Activated T-cell treated with anti-CD3 and anti-CD28 coated beads for 48 hours (primary cell): ENCODE measurements at regions not wholly inside any gene's neighbourhood (a gene's known extent, or its start where the extent isn't known, plus 50 kb on each side); places are given as distances from the start of the nearest gene placed in this dataset.
"Not testable (repeated sequence)": the region's sequence is repeated elsewhere in the genome, so short reads cannot be mapped to it uniquely, and the experiment has no call there.

Experiments used
- DNase-seq: peaks from one replicate; pipeline ENCODE4 v3.0.0-alpha.2; 2020; ENCODE audit warnings: low read depth

- no peak for DNase-seq
These were observed 443.6 kb upstream of the TENM3 start for GRCh38 chr4:181799561-181800069.

- DNase-seq: no peak
These were observed 441.0 kb upstream of the TENM3 start for GRCh38 chr4:181802207-181802606.

GRCh38 chr4:181807771-181808170 lies 435.4 kb upstream of the TENM3 start:
- no peak for DNase-seq

GRCh38 chr4:181810711-181811110 lies 432.5 kb upstream of the TENM3 start:
- no peak for DNase-seq

- not testable (repeated sequence) for DNase-seq
These were observed 431.7 kb upstream of the TENM3 start for GRCh38 chr4:181811550-181811949.

GRCh38 chr4:181819946-181820345 lies 423.3 kb upstream of the TENM3 start:
- no peak for DNase-seq

GRCh38 chr4:181820553-181820952 lies 422.6 kb upstream of the TENM3 start:
- DNase-seq: no peak

- no peak for DNase-seq
These were observed 421.9 kb upstream of the TENM3 start for GRCh38 chr4:181821039-181822004.

GRCh38 chr4:181822005-181822375 lies 421.2 kb upstream of the TENM3 start:
- DNase-seq: no peak

GRCh38 chr4:181823183-181823582 lies 420.0 kb upstream of the TENM3 start:
- no peak for DNase-seq

GRCh38 chr4:181823645-181824044 lies 419.6 kb upstream of the TENM3 start:
- no peak for DNase-seq

- no peak for DNase-seq
These were observed 417.6 kb upstream of the TENM3 start for GRCh38 chr4:181825564-181825963.

- no peak for DNase-seq
These were observed 416.0 kb upstream of the TENM3 start for GRCh38 chr4:181827246-181827645.

- no peak for DNase-seq
These were observed 412.7 kb upstream of the TENM3 start for GRCh38 chr4:181830404-181831035.

GRCh38 chr4:181834071-181834470 lies 409.1 kb upstream of the TENM3 start:
- DNase-seq: no peak

GRCh38 chr4:181835348-181835747 lies 407.9 kb upstream of the TENM3 start:
- DNase-seq: no peak

GRCh38 chr4:181838253-181838652 lies 404.9 kb upstream of the TENM3 start:
- DNase-seq: no peak

GRCh38 chr4:181843797-181844196 lies 399.4 kb upstream of the TENM3 start:
- not testable (repeated sequence) for DNase-seq

GRCh38 chr4:181845617-181846016 lies 397.6 kb upstream of the TENM3 start:
- no peak for DNase-seq

GRCh38 chr4:181846934-181847333 lies 396.3 kb upstream of the TENM3 start:
- DNase-seq: no peak

GRCh38 chr4:181848357-181848756 lies 394.8 kb upstream of the TENM3 start:
- DNase-seq: no peak

GRCh38 chr4:181849472-181849871 lies 393.7 kb upstream of the TENM3 start:
- DNase-seq: no peak

- no peak for DNase-seq
These were observed 389.2 kb upstream of the TENM3 start for GRCh38 chr4:181853881-181854511.
